WTC11 (cell line): ENCODE measurements at regions not wholly inside any gene's neighbourhood (a gene's known extent, or its start where the extent isn't known, plus 50 kb on each side); places are given as distances from the start of the nearest gene placed in this dataset.

Source experiments
- ATAC-seq: fragments of 200-7000 bp; cut with Tn5 transposase; 2 replicates; pipeline ENCODE4 v1.10.0; 2021; ENCODE audit warnings: mild to moderate bottlenecking, moderate library complexity
- CTCF ChIA-PET: fragments of 300-600 bp; sonication (Branson Sonifier 250); formaldehyde crosslinking; loops from one replicate; lab custom pipeline; 2021; ENCODE audit warnings: antibody characterized with exemption; lab: Charles Lee
- POLR2A ChIA-PET: fragments of 350-600 bp; sonication (Branson Sonifier 250); formaldehyde crosslinking; loops from one replicate; lab custom pipeline; 2021; ENCODE audit warnings: antibody characterized with exemption; lab: Charles Lee
- DNase-seq: peaks from one replicate; pipeline ENCODE4 v3.0.0; 2021; ENCODE audit warnings: low spot score
- H3K27ac Mint-ChIP-seq: 2 replicates; pipeline ENCODE4 v1.8.0; 2021; ENCODE audit warnings: mixed read lengths
- H3K27me3 Mint-ChIP-seq: 2 replicates; pipeline ENCODE4 v1.8.0; 2021; ENCODE audit warnings: low read depth, mild to moderate bottlenecking, moderate library complexity, mixed read lengths
- H3K36me3 Mint-ChIP-seq: 2 replicates; pipeline ENCODE4 v1.8.0; 2021; ENCODE audit warnings: mixed read lengths
- H3K4me1 Mint-ChIP-seq: 2 replicates; pipeline ENCODE4 v1.8.0; 2022; ENCODE audit warnings: mixed read lengths
- H3K4me3 Mint-ChIP-seq: 2 replicates; pipeline ENCODE4 v1.8.0; 2021; ENCODE audit warnings: mild to moderate bottlenecking, moderate library complexity, mixed read lengths
- H3K9me3 Mint-ChIP-seq: 2 replicates; pipeline ENCODE4 v1.8.0; 2021; ENCODE audit warnings: mixed read lengths
- AR ChIP-seq: fragments of 250-450 bp; sonication (Bioruptor Pico); IDR thresholded peaks from 2 replicates; pipeline ENCODE4 v1.9.0; 2021; ENCODE audit warnings: mild to moderate bottlenecking
- ATF1 ChIP-seq: sonication (generic); formaldehyde crosslinking; IDR thresholded peaks from 2 replicates; pipeline ENCODE4 v1.8.1; 2023; ENCODE audit warnings: mild to moderate bottlenecking, moderate library complexity, missing genetic modification reagents
- CREB1 ChIP-seq: sonication (generic); formaldehyde crosslinking; IDR thresholded peaks from 2 replicates; pipeline ENCODE4 v1.8.0; 2023; ENCODE audit warnings: mild to moderate bottlenecking, missing genetic modification reagents
- ETV6 ChIP-seq: sonication (generic); formaldehyde crosslinking; IDR thresholded peaks from 2 replicates; pipeline ENCODE4 v1.8.1; 2022; ENCODE audit warnings: mild to moderate bottlenecking, missing genetic modification reagents
- FOXK1 ChIP-seq: sonication (generic); formaldehyde crosslinking; IDR thresholded peaks from 2 replicates; pipeline ENCODE4 v1.8.0; 2022; ENCODE audit warnings: mild to moderate bottlenecking, moderate library complexity, missing genetic modification reagents
- FOXP1 ChIP-seq: sonication (generic); formaldehyde crosslinking; IDR thresholded peaks from 2 replicates; pipeline ENCODE4 v1.8.0; 2022; ENCODE audit warnings: missing genetic modification reagents, mild to moderate bottlenecking, moderate library complexity, borderline replicate concordance
- GABPB1 ChIP-seq: sonication (generic); formaldehyde crosslinking; IDR thresholded peaks from 2 replicates; pipeline ENCODE4 v1.8.1; 2023; ENCODE audit warnings: mild to moderate bottlenecking, missing genetic modification reagents
- JAZF1 ChIP-seq: fragments of 250-450 bp; sonication (Bioruptor Pico); IDR thresholded peaks from 2 replicates; pipeline ENCODE4 v1.9.0; 2021; ENCODE audit warnings: moderate library complexity, mild to moderate bottlenecking, inconsistent platforms
- NFATC4 ChIP-seq: fragments of 250-450 bp; sonication (Bioruptor Pico); IDR thresholded peaks from 2 replicates; pipeline ENCODE4 v1.9.0; 2021; ENCODE audit warnings: mild to moderate bottlenecking
- NFYB ChIP-seq: sonication (generic); formaldehyde crosslinking; conservative IDR thresholded peaks from 2 replicates; pipeline ENCODE4 v1.8.0; 2022; ENCODE audit warnings: low read depth, missing genetic modification reagents
- NR1H2 ChIP-seq: sonication (generic); formaldehyde crosslinking; IDR thresholded peaks from 2 replicates; pipeline ENCODE4 v1.9.0; 2021; ENCODE audit warnings: mild to moderate bottlenecking, moderate library complexity, missing genetic modification reagents
- NR2C2 ChIP-seq: sonication (generic); formaldehyde crosslinking; IDR thresholded peaks from 2 replicates; pipeline ENCODE4 v1.8.0; 2022; ENCODE audit warnings: mild to moderate bottlenecking, missing genetic modification reagents
- PRRX2 ChIP-seq: fragments of 250-450 bp; sonication (Bioruptor Pico); IDR thresholded peaks from 2 replicates; pipeline ENCODE4 v1.8.0; 2021; ENCODE audit warnings: mild to moderate bottlenecking
- SMAD3 ChIP-seq: sonication (generic); formaldehyde crosslinking; IDR thresholded peaks from 2 replicates; pipeline ENCODE4 v1.8.0; 2022; ENCODE audit warnings: missing genetic modification reagents, mild to moderate bottlenecking, borderline replicate concordance
- SMAD4 ChIP-seq: sonication (generic); formaldehyde crosslinking; IDR thresholded peaks from 2 replicates; pipeline ENCODE4 v1.8.0; 2022; ENCODE audit warnings: mild to moderate bottlenecking, missing genetic modification reagents
- USF2 ChIP-seq: sonication (generic); formaldehyde crosslinking; IDR thresholded peaks from 2 replicates; pipeline ENCODE4 v1.8.1; 2023; ENCODE audit warnings: mild to moderate bottlenecking, missing genetic modification reagents, moderate library complexity
- ZNF219 ChIP-seq: sonication (generic); formaldehyde crosslinking; IDR thresholded peaks from 2 replicates; pipeline ENCODE4 v1.8.0; 2023; ENCODE audit warnings: missing genetic modification reagents, mild to moderate bottlenecking, borderline replicate concordance
- ZNF423 ChIP-seq: fragments of 250-450 bp; sonication (Bioruptor Pico); IDR thresholded peaks from 2 replicates; pipeline ENCODE4 v2.1.2; 2022; ENCODE audit warnings: mild to moderate bottlenecking, moderate library complexity
- TF ChIP-seq, protein P1 (sequence below): sonication (generic); formaldehyde crosslinking; IDR thresholded peaks from 2 replicates; pipeline ENCODE4 v1.8.1; 2022; ENCODE audit warnings: missing genetic modification reagents, borderline replicate concordance
- TF ChIP-seq, protein P2 (sequence below): sonication (generic); formaldehyde crosslinking; IDR thresholded peaks from 2 replicates; pipeline ENCODE4 v1.8.1; 2022; ENCODE audit warnings: low read depth, mild to moderate bottlenecking, moderate library complexity, missing genetic modification reagents, borderline replicate concordance
- TF ChIP-seq, protein P3 (sequence below): sonication (generic); formaldehyde crosslinking; IDR thresholded peaks from 2 replicates; pipeline ENCODE4 v1.8.0; 2022; ENCODE audit warnings: mild to moderate bottlenecking, missing genetic modification reagents
- TF ChIP-seq, protein P4 (sequence below): sonication (generic); formaldehyde crosslinking; IDR thresholded peaks from 2 replicates; pipeline ENCODE4 v1.8.1; 2023; ENCODE audit warnings: mild to moderate bottlenecking, missing genetic modification reagents, moderate library complexity

DNA sequence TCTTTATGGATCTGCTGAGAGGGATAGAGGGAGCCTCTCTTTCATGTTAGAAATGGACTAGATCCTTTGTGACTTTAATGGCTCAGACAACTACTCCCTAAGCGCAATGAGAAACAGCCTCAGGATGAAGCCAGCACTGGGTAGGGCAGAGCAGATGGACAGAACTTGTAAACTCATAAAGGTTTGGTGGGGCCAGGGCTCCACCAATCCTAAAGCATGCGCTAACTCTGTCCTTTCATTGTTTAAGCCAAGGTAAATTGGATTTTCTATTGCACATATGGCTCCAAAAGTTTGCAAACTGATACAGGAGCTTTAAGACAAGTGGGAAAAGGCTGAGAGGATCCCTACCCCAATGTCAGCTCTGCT lies 178.1 kb upstream of the MEOX2 start:
- ChIA-PET CTCF (no interaction called here), POLR2A (no interaction called here)
- ATAC-seq: no peak
- H3K36me3 Mint-ChIP-seq: no peaks in the 10 kb centered on the region
- peaks cover 6% of the 10 kb centered on the region for H3K4me1 Mint-ChIP-seq
- H3K27ac Mint-ChIP-seq: no peak overlapping the region
- H3K27me3 Mint-ChIP-seq: no peaks in the 10 kb centered on the region
- H3K9me3 Mint-ChIP-seq: peaks cover 5% of the 10 kb centered on the region
- DNase-seq: no peak
- no peak for TF ChIP-seq SMAD3 (CRISPR knock-in tag)
- no peak for TF ChIP-seq CREB1 (CRISPR knock-in tag)
- TF ChIP-seq NR2C2 (CRISPR knock-in tag): no peak
- TF ChIP-seq ZNF219 (CRISPR knock-in tag): no peak
- no peak overlapping the region for H3K4me3 Mint-ChIP-seq

DNA sequence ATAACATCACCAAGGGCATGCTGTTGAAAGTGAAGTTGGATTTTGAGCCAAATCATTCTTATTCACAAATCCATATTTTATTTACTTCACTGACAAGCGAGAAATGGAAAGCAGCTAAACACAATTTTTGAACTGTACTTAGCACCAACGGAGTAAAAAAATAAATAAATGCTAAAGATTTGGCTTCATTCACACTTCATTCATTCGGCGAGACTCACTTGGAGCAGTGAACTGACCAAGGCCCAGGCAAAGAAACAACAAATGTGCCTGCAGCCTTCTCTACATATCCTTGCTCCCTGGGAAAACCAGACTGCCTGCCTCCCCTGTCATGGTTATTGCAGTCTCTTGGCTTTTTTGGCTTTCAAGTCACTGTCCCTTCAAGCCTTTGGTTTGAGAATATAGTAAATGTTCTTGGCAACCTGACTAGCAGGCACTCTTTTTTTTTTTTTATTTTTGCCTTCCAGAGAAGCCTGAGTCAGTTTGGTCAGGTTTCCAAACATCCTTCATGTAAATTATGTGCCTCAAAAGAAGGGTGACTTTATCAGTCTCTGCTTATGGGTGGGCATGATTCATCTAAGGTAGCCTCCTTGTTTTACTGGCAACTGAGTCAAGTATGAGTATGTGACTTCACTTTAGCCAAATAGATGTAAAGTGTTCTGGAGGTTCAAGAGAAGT lies 177.6 kb upstream of the MEOX2 start:
- POLR2A ChIA-PET: no interaction called here
- H3K4me1 Mint-ChIP-seq: peaks cover 6% of the 10 kb centered on the region
- H3K27me3 Mint-ChIP-seq: no peaks in the 10 kb centered on the region
- no peak overlapping the region for H3K4me3 Mint-ChIP-seq
- ATAC-seq: no peak
- no peak for DNase-seq
- no peak overlapping the region for H3K27ac Mint-ChIP-seq
- peaks cover 11% of the 10 kb centered on the region for H3K9me3 Mint-ChIP-seq
- CTCF ChIA-PET: no interaction called here
- no peaks in the 10 kb centered on the region for H3K36me3 Mint-ChIP-seq
- no peak for TF ChIP-seq FOXK1 (CRISPR knock-in tag)
- TF ChIP-seq FOXP1 (CRISPR knock-in tag): no peak
- no peak for TF ChIP-seq AR (CRISPR knock-in tag)

DNA sequence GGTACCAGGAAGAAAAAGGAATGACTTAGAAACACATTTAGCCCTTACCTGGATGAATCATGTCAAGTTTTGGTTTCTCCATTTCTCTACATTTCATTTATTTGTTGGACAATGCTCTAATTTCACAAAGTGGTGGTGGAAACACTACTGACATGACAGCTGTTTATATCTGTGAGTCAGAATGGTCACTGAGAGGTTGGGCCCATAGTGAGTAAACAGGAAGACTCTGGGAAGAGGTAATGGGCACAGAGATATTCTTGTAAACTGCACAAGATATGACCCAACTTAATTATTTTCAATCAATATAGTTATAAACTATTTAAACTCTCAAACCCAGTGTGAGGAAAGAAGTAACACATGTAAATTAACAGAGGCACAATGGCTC lies 176.3 kb upstream of the MEOX2 start:
- no peaks in the 10 kb centered on the region for H3K27me3 Mint-ChIP-seq
- peaks cover 17% of the 10 kb centered on the region for H3K9me3 Mint-ChIP-seq
- H3K27ac Mint-ChIP-seq: no peak overlapping the region
- peaks cover 6% of the 10 kb centered on the region for H3K4me1 Mint-ChIP-seq
- H3K4me3 Mint-ChIP-seq: no peak overlapping the region
- ATAC-seq (no peak), DNase-seq (no peak)
- POLR2A ChIA-PET: no interaction called here
- H3K36me3 Mint-ChIP-seq: no peaks in the 10 kb centered on the region
- CTCF ChIA-PET: no interaction called here
- TF ChIP-seq, protein P1, sequence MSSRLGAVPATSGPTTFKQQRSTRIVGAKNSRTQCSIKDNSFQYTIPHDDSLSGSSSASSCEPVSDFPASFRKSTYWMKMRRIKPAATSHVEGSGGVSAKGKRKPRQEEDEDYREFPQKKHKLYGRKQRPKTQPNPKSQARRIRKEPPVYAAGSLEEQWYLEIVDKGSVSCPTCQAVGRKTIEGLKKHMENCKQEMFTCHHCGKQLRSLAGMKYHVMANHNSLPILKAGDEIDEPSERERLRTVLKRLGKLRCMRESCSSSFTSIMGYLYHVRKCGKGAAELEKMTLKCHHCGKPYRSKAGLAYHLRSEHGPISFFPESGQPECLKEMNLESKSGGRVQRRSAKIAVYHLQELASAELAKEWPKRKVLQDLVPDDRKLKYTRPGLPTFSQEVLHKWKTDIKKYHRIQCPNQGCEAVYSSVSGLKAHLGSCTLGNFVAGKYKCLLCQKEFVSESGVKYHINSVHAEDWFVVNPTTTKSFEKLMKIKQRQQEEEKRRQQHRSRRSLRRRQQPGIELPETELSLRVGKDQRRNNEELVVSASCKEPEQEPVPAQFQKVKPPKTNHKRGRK (CRISPR knock-in tag): no peak
- no peak for TF ChIP-seq USF2
- TF ChIP-seq NFYB (CRISPR knock-in tag): no peak
- TF ChIP-seq ETV6 (CRISPR knock-in tag): no peak
- TF ChIP-seq JAZF1 (CRISPR knock-in tag): no peak
- TF ChIP-seq, protein P2, sequence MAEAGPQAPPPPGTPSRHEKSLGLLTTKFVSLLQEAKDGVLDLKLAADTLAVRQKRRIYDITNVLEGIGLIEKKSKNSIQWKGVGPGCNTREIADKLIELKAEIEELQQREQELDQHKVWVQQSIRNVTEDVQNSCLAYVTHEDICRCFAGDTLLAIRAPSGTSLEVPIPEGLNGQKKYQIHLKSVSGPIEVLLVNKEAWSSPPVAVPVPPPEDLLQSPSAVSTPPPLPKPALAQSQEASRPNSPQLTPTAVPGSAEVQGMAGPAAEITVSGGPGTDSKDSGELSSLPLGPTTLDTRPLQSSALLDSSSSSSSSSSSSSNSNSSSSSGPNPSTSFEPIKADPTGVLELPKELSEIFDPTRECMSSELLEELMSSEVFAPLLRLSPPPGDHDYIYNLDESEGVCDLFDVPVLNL (CRISPR knock-in tag): no peak
- TF ChIP-seq ATF1: no peak
- TF ChIP-seq NR2C2 (CRISPR knock-in tag): no peak
- TF ChIP-seq, protein P3, sequence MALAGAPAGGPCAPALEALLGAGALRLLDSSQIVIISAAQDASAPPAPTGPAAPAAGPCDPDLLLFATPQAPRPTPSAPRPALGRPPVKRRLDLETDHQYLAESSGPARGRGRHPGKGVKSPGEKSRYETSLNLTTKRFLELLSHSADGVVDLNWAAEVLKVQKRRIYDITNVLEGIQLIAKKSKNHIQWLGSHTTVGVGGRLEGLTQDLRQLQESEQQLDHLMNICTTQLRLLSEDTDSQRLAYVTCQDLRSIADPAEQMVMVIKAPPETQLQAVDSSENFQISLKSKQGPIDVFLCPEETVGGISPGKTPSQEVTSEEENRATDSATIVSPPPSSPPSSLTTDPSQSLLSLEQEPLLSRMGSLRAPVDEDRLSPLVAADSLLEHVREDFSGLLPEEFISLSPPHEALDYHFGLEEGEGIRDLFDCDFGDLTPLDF (CRISPR knock-in tag): no peak
- TF ChIP-seq NFATC4: no peak
- TF ChIP-seq, protein P4, sequence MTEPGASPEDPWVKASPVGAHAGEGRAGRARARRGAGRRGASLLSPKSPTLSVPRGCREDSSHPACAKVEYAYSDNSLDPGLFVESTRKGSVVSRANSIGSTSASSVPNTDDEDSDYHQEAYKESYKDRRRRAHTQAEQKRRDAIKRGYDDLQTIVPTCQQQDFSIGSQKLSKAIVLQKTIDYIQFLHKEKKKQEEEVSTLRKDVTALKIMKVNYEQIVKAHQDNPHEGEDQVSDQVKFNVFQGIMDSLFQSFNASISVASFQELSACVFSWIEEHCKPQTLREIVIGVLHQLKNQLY (CRISPR knock-in tag): no peak
- no peak for TF ChIP-seq GABPB1
- no peak for TF ChIP-seq SMAD3 (CRISPR knock-in tag)
- no peak for TF ChIP-seq NR1H2 (CRISPR knock-in tag)
- TF ChIP-seq ZNF423 (CRISPR knock-in tag): no peak
- TF ChIP-seq PRRX2: no peak
- no peak for TF ChIP-seq SMAD4 (CRISPR knock-in tag)
